WERI-Rb-1 (cell line): ENCODE measurements at regions not wholly inside any gene's neighbourhood (a gene's known extent, or its start where the extent isn't known, plus 50 kb on each side); places are given as distances from the start of the nearest gene placed in this dataset.

Experiments
- DNase-seq: peaks from one replicate; pipeline ENCODE4 v3.0.0-alpha.2; 2020
- H3K27ac ChIP-seq: fragments of 250-450 bp; sonication (Bioruptor Pico); 2 replicates; pipeline ENCODE4 v1.5.1; 2020; ENCODE audit warnings: mild to moderate bottlenecking, moderate library complexity
- H3K27me3 ChIP-seq: fragments of 250-450 bp; sonication (Bioruptor Pico); 2 replicates; pipeline ENCODE4 v1.5.1; 2021; ENCODE audit warnings: mild to moderate bottlenecking, low read depth, moderate library complexity; ENCODE audit not compliant: insufficient read depth, severe bottlenecking
- H3K36me3 ChIP-seq: fragments of 250-450 bp; sonication (Bioruptor Pico); 2 replicates; pipeline ENCODE4 v1.5.1; 2020; ENCODE audit warnings: mild to moderate bottlenecking, moderate library complexity
- H3K4me3 ChIP-seq: 2 replicates; pipeline ENCODE4 v1.5.1; 2011; ENCODE audit warnings: low read depth, mild to moderate bottlenecking, control low read depth, low read length
- H3K9me3 ChIP-seq: fragments of 250-450 bp; sonication (Bioruptor Pico); 2 replicates; pipeline ENCODE4 v1.5.1; 2021; ENCODE audit warnings: mild to moderate bottlenecking, moderate library complexity; ENCODE audit not compliant: severe bottlenecking
- CTCF ChIP-seq: IDR thresholded peaks from 2 replicates; pipeline ENCODE4 v1.5.1; 2011; ENCODE audit warnings: low read depth, mild to moderate bottlenecking, control low read depth, inconsistent platforms, low read length

GRCh38 chr10:107790271-107790670, 625.8 kb upstream of the SORCS1 start:
- Histone ChIP-seq H3K27me3 (no peaks in the 10 kb centered on the region), H3K9me3 (no peaks in the 10 kb centered on the region), H3K36me3 (no peaks in the 10 kb centered on the region), H3K4me3 (no peak overlapping the region), H3K27ac (no peak overlapping the region)
- no peak for DNase-seq
- no peak for TF ChIP-seq CTCF

DNA sequence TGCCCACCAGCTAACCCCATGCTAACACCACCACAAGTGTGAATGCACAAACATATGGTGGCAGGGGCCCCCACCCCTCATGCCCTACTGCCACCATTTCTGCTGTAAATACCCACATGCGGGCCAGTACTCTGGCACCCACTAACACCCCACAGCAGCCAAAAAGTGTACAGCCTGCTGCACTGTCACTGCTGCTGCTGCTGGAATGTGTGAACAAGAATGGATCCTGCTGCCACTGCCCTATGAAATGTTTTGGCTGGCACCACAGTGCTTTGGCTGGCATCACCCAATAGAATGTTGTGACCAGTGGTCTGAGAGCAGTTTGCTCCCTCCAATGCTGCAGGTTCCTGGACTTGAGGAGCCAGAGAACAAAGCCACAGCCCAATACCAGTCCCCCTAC, 606.6 kb upstream of the SORCS1 start:
- H3K9me3 ChIP-seq, result no peaks in the 10 kb centered on the region
- DNase-seq, result no peak
- no peak overlapping the region for H3K27ac ChIP-seq
- TF ChIP-seq CTCF, result no peak
- no peaks in the 10 kb centered on the region for H3K36me3 ChIP-seq
- H3K4me3 ChIP-seq, result no peak overlapping the region
- H3K27me3 ChIP-seq, result no peaks in the 10 kb centered on the region

- Histone ChIP-seq H3K27ac (no peak overlapping the region), H3K27me3 (no peaks in the 10 kb centered on the region), H3K9me3 (no peaks in the 10 kb centered on the region), H3K4me3 (no peak overlapping the region), H3K36me3 (no peaks in the 10 kb centered on the region)
- TF ChIP-seq CTCF, result no peak
- no peak for DNase-seq
Observed at GRCh38 chr10:107767185-107767584, 602.7 kb upstream of the SORCS1 start.

GRCh38 chr10:107754814-107755213, 590.3 kb upstream of the SORCS1 start:
- no peak for DNase-seq
- no peak overlapping the region for H3K4me3 ChIP-seq
- H3K27ac ChIP-seq, result no peak overlapping the region
- no peaks in the 10 kb centered on the region for H3K9me3 ChIP-seq
- H3K27me3 ChIP-seq, result no peaks in the 10 kb centered on the region
- no peaks in the 10 kb centered on the region for H3K36me3 ChIP-seq
- TF ChIP-seq CTCF, result no peak

DNA sequence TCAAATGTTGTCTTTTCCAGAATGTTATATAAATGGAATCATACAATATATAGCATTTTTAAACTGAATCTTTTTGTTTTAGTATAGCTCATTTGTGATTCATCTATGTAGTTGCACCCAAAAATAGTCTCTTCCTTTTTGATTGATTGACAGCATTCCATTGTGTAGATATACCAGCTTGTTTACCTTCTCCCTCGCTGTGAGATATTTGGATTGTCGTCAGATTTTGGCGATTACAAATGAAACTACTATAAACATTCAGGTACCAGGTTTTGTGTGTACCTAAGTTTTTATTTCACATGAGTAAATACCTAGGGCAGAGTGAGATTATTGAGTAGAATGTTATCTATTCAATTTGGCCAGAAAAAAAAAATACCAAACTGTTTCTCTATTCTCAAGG, 584.7 kb upstream of the SORCS1 start:
- H3K27me3 ChIP-seq, result no peaks in the 10 kb centered on the region
- DNase-seq, result no peak
- TF ChIP-seq CTCF, result no peak
- H3K4me3 ChIP-seq, result no peak overlapping the region
- no peaks in the 10 kb centered on the region for H3K36me3 ChIP-seq
- no peaks in the 10 kb centered on the region for H3K9me3 ChIP-seq
- H3K27ac ChIP-seq, result no peak overlapping the region

DNA sequence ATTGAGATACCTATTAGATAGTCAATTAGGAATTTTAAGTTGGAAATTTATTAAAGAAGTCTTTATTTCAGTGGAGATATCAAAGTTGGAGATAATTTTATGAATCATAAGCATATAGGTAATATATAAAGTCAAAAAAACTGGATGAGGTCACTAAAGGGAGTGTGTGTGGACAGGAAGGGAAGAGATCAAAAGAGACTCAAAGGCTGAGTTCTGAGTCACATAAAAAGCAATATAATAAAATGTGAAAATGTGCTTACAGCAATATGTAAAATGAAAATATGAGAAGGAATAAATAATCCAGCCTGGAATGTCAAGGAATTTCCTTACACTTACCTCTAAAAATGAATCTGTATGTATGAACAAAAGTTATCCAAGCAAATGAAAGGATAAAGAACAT, 583.3 kb upstream of the SORCS1 start:
- TF ChIP-seq CTCF, result no peak
- no peak overlapping the region for H3K4me3 ChIP-seq
- no peaks in the 10 kb centered on the region for H3K9me3 ChIP-seq
- DNase-seq, result no peak
- H3K36me3 ChIP-seq, result no peaks in the 10 kb centered on the region
- H3K27ac ChIP-seq, result no peak overlapping the region
- no peaks in the 10 kb centered on the region for H3K27me3 ChIP-seq
